Osteoblast (primary cell): ENCODE measurements at regions not wholly inside any gene's neighbourhood (a gene's known extent, or its start where the extent isn't known, plus 50 kb on each side); places are given as distances from the start of the nearest gene placed in this dataset.

Experiments used
- DNase-seq: peaks from one replicate; pipeline ENCODE4 v3.0.0; 2011; ENCODE audit warnings: low spot score, mixed read lengths; ENCODE audit not compliant: insufficient read length; ENCODE audit errors: missing footprints
- H2AFZ ChIP-seq: 2 replicates; pipeline ENCODE4 v1.6.0; 2011; ENCODE audit warnings: mild to moderate bottlenecking, low read length
- H3K27ac ChIP-seq: 2 replicates; pipeline ENCODE4 v1.5.1; 2011; ENCODE audit warnings: mild to moderate bottlenecking, low read depth, low read length, moderate library complexity
- H3K27me3 ChIP-seq: 2 replicates; pipeline ENCODE4 v1.6.0; 2012; ENCODE audit warnings: mild to moderate bottlenecking, control low read depth, inconsistent platforms, low read length, moderate library complexity; ENCODE audit not compliant: insufficient read depth
- H3K36me3 ChIP-seq: 2 replicates; pipeline ENCODE4 v1.5.1; 2011; ENCODE audit warnings: mild to moderate bottlenecking, low read length, control low read depth, moderate library complexity; ENCODE audit not compliant: insufficient read depth
- H3K4me1 ChIP-seq: 2 replicates; pipeline ENCODE4 v1.5.1; 2011; ENCODE audit warnings: mild to moderate bottlenecking, low read length, control low read depth, moderate library complexity; ENCODE audit not compliant: insufficient read depth
- H3K4me2 ChIP-seq: 2 replicates; pipeline ENCODE4 v1.6.0; 2011; ENCODE audit warnings: mild to moderate bottlenecking, low read length; ENCODE audit not compliant: insufficient read depth
- H3K4me3 ChIP-seq: fragments of 200-600 bp; sonication (generic); 3 replicates; pipeline ENCODE4 v1.5.1; 2012; ENCODE audit warnings: mild to moderate bottlenecking, low read length, inconsistent platforms; ENCODE audit not compliant: insufficient read depth
- H3K79me2 ChIP-seq: 2 replicates; pipeline ENCODE4 v1.6.0; 2012; ENCODE audit warnings: mild to moderate bottlenecking, low read length, control low read depth, inconsistent platforms; ENCODE audit not compliant: insufficient read depth
- H3K9me3 ChIP-seq: 2 replicates; pipeline ENCODE4 v1.5.1; 2011; ENCODE audit warnings: low read depth, low read length, control low read depth
- H4K20me1 ChIP-seq: 2 replicates; pipeline ENCODE4 v1.6.0; 2012; ENCODE audit warnings: mild to moderate bottlenecking, low read length, control low read depth; ENCODE audit not compliant: insufficient read depth
- CTCF ChIP-seq: IDR thresholded peaks from 2 replicates; pipeline ENCODE4 v1.5.1; 2011; ENCODE audit warnings: mild to moderate bottlenecking, low read depth, low read length, moderate library complexity; ENCODE audit errors: extremely low read depth

GRCh38 chr2:146024212-146024743 is 1504.4 kb upstream of the ZEB2 start:
- Histone ChIP-seq H3K4me3 (no peak overlapping the region), H3K27me3 (no peaks in the 10 kb centered on the region), H4K20me1 (no peaks in the 10 kb centered on the region), H3K79me2 (no peaks in the 10 kb centered on the region), H3K9me3 (no peaks in the 10 kb centered on the region), H3K36me3 (no peaks in the 10 kb centered on the region), H3K4me2 (no peak overlapping the region), H2AFZ (no peak overlapping the region), H3K4me1 (no peaks in the 10 kb centered on the region), H3K27ac (no peak overlapping the region)
- no peak for DNase-seq
- TF ChIP-seq CTCF, result no peak

GRCh38 chr2:146004462-146004861 is 1484.5 kb upstream of the ZEB2 start:
- no peaks in the 10 kb centered on the region for H3K27me3 ChIP-seq
- no peak overlapping the region for H3K4me3 ChIP-seq
- H3K4me2 ChIP-seq, result no peak overlapping the region
- no peak for TF ChIP-seq CTCF
- H3K79me2 ChIP-seq, result no peaks in the 10 kb centered on the region
- H4K20me1 ChIP-seq, result no peaks in the 10 kb centered on the region
- no peak overlapping the region for H2AFZ ChIP-seq
- no peaks in the 10 kb centered on the region for H3K9me3 ChIP-seq
- H3K36me3 ChIP-seq, result no peaks in the 10 kb centered on the region
- no peaks in the 10 kb centered on the region for H3K4me1 ChIP-seq
- H3K27ac ChIP-seq, result no peak overlapping the region
- no peak for DNase-seq

GRCh38 chr2:146003337-146003736 is 1483.4 kb upstream of the ZEB2 start:
- Histone ChIP-seq H3K4me2 (no peak overlapping the region), H3K27ac (no peak overlapping the region), H4K20me1 (no peaks in the 10 kb centered on the region), H3K4me3 (no peak overlapping the region), H3K27me3 (no peaks in the 10 kb centered on the region), H3K79me2 (no peaks in the 10 kb centered on the region), H3K36me3 (no peaks in the 10 kb centered on the region), H3K9me3 (no peaks in the 10 kb centered on the region), H2AFZ (no peak overlapping the region), H3K4me1 (no peaks in the 10 kb centered on the region)
- no peak for DNase-seq
- TF ChIP-seq CTCF, result no peak

- no peak for DNase-seq
- Histone ChIP-seq H3K4me2 (no peak overlapping the region), H3K4me1 (no peaks in the 10 kb centered on the region), H3K36me3 (no peaks in the 10 kb centered on the region), H3K79me2 (no peaks in the 10 kb centered on the region), H3K27me3 (no peaks in the 10 kb centered on the region), H4K20me1 (no peaks in the 10 kb centered on the region), H3K27ac (no peak overlapping the region), H3K4me3 (no peak overlapping the region), H2AFZ (no peak overlapping the region), H3K9me3 (no peaks in the 10 kb centered on the region)
- TF ChIP-seq CTCF, result no peak
These were observed 1475.0 kb upstream of the ZEB2 start for GRCh38 chr2:145994910-145995309.
